GM12891 (cell line): ENCODE measurements at regions not wholly inside any gene's neighbourhood (a gene's known extent, or its start where the extent isn't known, plus 50 kb on each side); places are given as distances from the start of the nearest gene placed in this dataset.

ENCODE experiments used
- POLR2A ChIP-seq: IDR thresholded peaks from 2 replicates; pipeline ENCODE4 v1.6.1; 2011; ENCODE audit warnings: low read depth, low read length, control low read depth
- POLR2AphosphoS5 ChIP-seq: IDR thresholded peaks from 2 replicates; pipeline ENCODE4 v1.6.1; 2011; ENCODE audit warnings: low read depth, low read length, control low read depth
- TAF1 ChIP-seq: IDR thresholded peaks from 2 replicates; pipeline ENCODE4 v1.6.1; 2011; ENCODE audit warnings: low read depth, low read length, control low read depth

- no peak for TF ChIP-seq POLR2AphosphoS5
- TF ChIP-seq POLR2A: no peak
- TF ChIP-seq TAF1: no peak
Measured at GRCh38 chr13:40039061-40039460, 383.6 kb downstream of the COG6 start.
